Endothelial cell of umbilical vein (primary cell): ENCODE measurements at regions not wholly inside any gene's neighbourhood (a gene's known extent, or its start where the extent isn't known, plus 50 kb on each side); places are given as distances from the start of the nearest gene placed in this dataset.

Source experiments
- BruUV-seq: library from RNA; stranded (reverse); fragments of 400-500 nt; replicated peaks from 2 replicates; lab custom pipeline; 2021; lab: Mats Ljungman, UMichigan
- CTCF ChIA-PET: fragments of 300-600, 350-600 bp; sonication (Branson Sonifier 250); formaldehyde crosslinking; loops from one replicate; lab custom pipeline; 2021; ENCODE audit warnings: antibody characterized with exemption, inconsistent platforms; lab: Charles Lee
- POLR2A ChIA-PET: fragments of 300-600, 350-600 bp; sonication (Branson Sonifier 250); formaldehyde crosslinking; loops from one replicate; lab custom pipeline; 2021; ENCODE audit warnings: antibody characterized with exemption, inconsistent platforms; lab: Charles Lee
- DNase-seq: peaks from one replicate; pipeline ENCODE4 v3.0.0-alpha.2; 2011; ENCODE audit warnings: low read depth, low spot score
- FAIRE-seq: peaks from 2 replicates; lab custom pipeline; 2011; peaks lifted over from hg19 to GRCh38; lab: Jason Lieb, UNC
- H2AFZ ChIP-seq: 2 replicates; pipeline ENCODE4 v1.6.0; 2012; ENCODE audit warnings: low read depth, low read length, control low read depth, inconsistent platforms
- H3K27ac ChIP-seq: 2 replicates; pipeline ENCODE4 v1.5.1; 2011; ENCODE audit warnings: low read depth, mild to moderate bottlenecking, control low read depth, low read length, moderate library complexity; ENCODE audit not compliant: insufficient read depth
- H3K27me3 ChIP-seq, 2 experiments: 2 replicates each; pipeline versions ENCODE4 v1.6.0 to v1.6.1; 2011; ENCODE audit warnings: low read length in 2 of 2, mixed read lengths in 1 of 2; ENCODE audit not compliant: control insufficient read depth in 2 of 2, insufficient read depth in 2 of 2
- H3K36me3 ChIP-seq, 2 experiments: 2 replicates in 1 of 2; 3 replicates in 1 of 2; pipeline ENCODE4 v1.5.1; 2011; ENCODE audit warnings: low read length in 2 of 2, mild to moderate bottlenecking in 1 of 2, moderate library complexity in 1 of 2; ENCODE audit not compliant: control insufficient read depth in 2 of 2, insufficient read depth in 2 of 2; ENCODE audit errors: extremely low read depth in 1 of 2
- H3K4me1 ChIP-seq: 3 replicates; pipeline ENCODE4 v1.5.1; 2011; ENCODE audit warnings: mild to moderate bottlenecking, low read length; ENCODE audit not compliant: control insufficient read depth, insufficient read depth; ENCODE audit errors: extremely low read depth
- H3K4me2 ChIP-seq: 2 replicates; pipeline ENCODE4 v1.6.1; 2011; ENCODE audit warnings: low read length, control low read depth, mixed read lengths; ENCODE audit not compliant: insufficient read depth
- H3K4me3 ChIP-seq, 3 experiments: fragments of 200-600 bp in 1 of 3; sonication (generic), shearing (Covaris generic) in 1 of 3; replicated peaks in 1 of 3; 2 replicates each; pipeline ENCODE4 v1.5.1; 2011 to 2016; ENCODE audit warnings: control low read depth in 3 of 3, low read length in 3 of 3, mild to moderate bottlenecking in 2 of 3, inconsistent platforms in 1 of 3, low read depth in 1 of 3, moderate library complexity in 1 of 3; ENCODE audit not compliant: insufficient read depth in 1 of 3
- H3K79me2 ChIP-seq: 2 replicates; pipeline ENCODE4 v1.6.0; 2012; ENCODE audit warnings: low read length, inconsistent platforms; ENCODE audit not compliant: control insufficient read depth, insufficient read depth
- H3K9ac ChIP-seq: replicated peaks from 2 replicates; pipeline ENCODE3; 2011; ENCODE audit warnings: low read length, control low read depth; ENCODE audit not compliant: insufficient read depth; ENCODE audit errors: extremely low read depth
- H3K9me1 ChIP-seq: replicated peaks from 3 replicates; pipeline ENCODE4 v1.6.0; 2011; ENCODE audit warnings: mild to moderate bottlenecking, low read length; ENCODE audit not compliant: control insufficient read depth, insufficient read depth; ENCODE audit errors: extremely low read depth
- H3K9me3 ChIP-seq: replicated peaks from 2 replicates; pipeline ENCODE4 v1.5.1; 2012; ENCODE audit warnings: low read length, inconsistent platforms; ENCODE audit not compliant: control insufficient read depth, insufficient read depth
- H4K20me1 ChIP-seq: replicated peaks from 2 replicates; pipeline ENCODE3; 2011; ENCODE audit warnings: mild to moderate bottlenecking, low read length; ENCODE audit not compliant: control insufficient read depth, insufficient read depth; ENCODE audit errors: extremely low read depth
- EZH2 ChIP-seq: IDR thresholded peaks from 2 replicates; pipeline ENCODE4 v1.6.1; 2012; ENCODE audit warnings: borderline replicate concordance, low read depth, mild to moderate bottlenecking, moderate library complexity, low read length, inconsistent platforms; ENCODE audit not compliant: severe bottlenecking
- FOS ChIP-seq: IDR thresholded peaks from 2 replicates; pipeline ENCODE4 v1.6.1; 2011; ENCODE audit warnings: mild to moderate bottlenecking, low read length, moderate library complexity, borderline replicate concordance; ENCODE audit not compliant: insufficient read depth
- GATA2 ChIP-seq: IDR thresholded peaks from 2 replicates; pipeline ENCODE4 v1.7.0; 2011; ENCODE audit warnings: low read depth, mild to moderate bottlenecking, moderate library complexity, mixed read lengths, low read length; ENCODE audit not compliant: insufficient read length, insufficient read depth
- MAX ChIP-seq: IDR thresholded peaks from 2 replicates; pipeline ENCODE4 v1.6.1; 2011; ENCODE audit not compliant: insufficient read depth, insufficient read length
- MYC ChIP-seq: IDR thresholded peaks from one replicate; pipeline ENCODE4 v1.6.1; 2011; ENCODE audit warnings: mild to moderate bottlenecking, low read depth, low read length
- POLR2A ChIP-seq: IDR thresholded peaks from 2 replicates; pipeline ENCODE4 v1.6.1; 2012; ENCODE audit warnings: low read depth, mild to moderate bottlenecking, control low read depth, low read length
- POLR2AphosphoS5 ChIP-seq: IDR thresholded peaks from 2 replicates; pipeline ENCODE4 v1.6.1; 2012; ENCODE audit warnings: low read depth, mild to moderate bottlenecking, control low read depth, low read length, moderate library complexity; ENCODE audit not compliant: insufficient read depth
- dilution Hi-C: fragments of 300-500 bp; cut with MboI; formaldehyde crosslinking; loops from one replicate; pipeline ENCODE4 v1.15.0; 2019; ENCODE audit warnings: low sequenced_read_pairs; ENCODE audit not compliant: extremely low pct_ligation_motif_present
- intact Hi-C: fragments of 100-400 bp; cut with micrococcal nuclease; formaldehyde crosslinking; loops from one replicate; pipeline ENCODE4 v1.10.0; 2022

DNA sequence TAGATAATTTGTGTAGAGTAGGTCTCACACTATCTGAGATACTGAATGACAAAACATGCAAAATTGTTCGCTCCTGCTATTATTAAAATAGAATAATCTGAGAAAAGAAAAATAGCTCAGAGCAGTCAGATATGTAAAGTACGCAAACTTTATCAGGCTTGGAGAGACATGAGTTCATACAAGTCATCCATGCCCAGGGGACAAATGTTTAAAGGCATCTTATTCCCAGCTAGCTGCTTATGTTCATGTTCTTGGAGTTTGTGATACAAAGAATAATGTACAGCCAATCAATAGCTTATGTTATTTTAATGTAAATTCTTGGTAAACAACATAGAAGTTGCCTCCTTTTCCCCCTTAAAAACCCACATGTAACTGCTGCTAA is 69.4 kb upstream of the USP25 start:
- FAIRE-seq (no peak), DNase-seq (no peak)
- H3K27ac ChIP-seq = no peak overlapping the region
- H3K36me3 ChIP-seq = no peaks in the 10 kb centered on the region
- intact Hi-C loops = loop anchor here (5.0 kb wide), 1 partner anchor 1952 kb away; the partner anchor contains the start of gene BTG3
- H3K9me1 ChIP-seq = no peaks in the 10 kb centered on the region
- no peaks in the 10 kb centered on the region for H3K27me3 ChIP-seq
- dilution Hi-C loops = no loop called here
- no peak overlapping the region for H3K9ac ChIP-seq
- no peaks in the 10 kb centered on the region for H3K9me3 ChIP-seq
- no peak overlapping the region for H3K4me3 ChIP-seq
- ChIA-PET POLR2A (no interaction called here), CTCF (interaction anchor here (2.5 kb wide), 1 partner anchor 11 kb away, joined by 7 read pairs; no protein-coding TSS in a partner anchor)
- H3K4me2 ChIP-seq = no peak overlapping the region
- BruUV-seq = no TSS peak
- TF ChIP-seq GATA2 = no peak
- TF ChIP-seq POLR2A = no peak
- no peak for TF ChIP-seq EZH2
- no peak for TF ChIP-seq FOS
- no peak for TF ChIP-seq MAX
- TF ChIP-seq POLR2AphosphoS5 = no peak
- TF ChIP-seq MYC = no peak
- no peak overlapping the region for H2AFZ ChIP-seq
- no peaks in the 10 kb centered on the region for H3K79me2 ChIP-seq
- no peaks in the 10 kb centered on the region for H3K4me1 ChIP-seq
- H4K20me1 ChIP-seq = no peaks in the 10 kb centered on the region

- dilution Hi-C loops = no loop called here
- H4K20me1 ChIP-seq = no peaks in the 10 kb centered on the region
- BruUV-seq = no TSS peak
- H2AFZ ChIP-seq = no peak overlapping the region
- DNase-seq = no peak
- FAIRE-seq = no peak
- CTCF ChIA-PET = no interaction called here
- H3K4me2 ChIP-seq = no peak overlapping the region
- H3K79me2 ChIP-seq = no peaks in the 10 kb centered on the region
- no peaks in the 10 kb centered on the region for H3K9me3 ChIP-seq
- POLR2A ChIA-PET = no interaction called here
- intact Hi-C loops = no loop called here
- no peaks in the 10 kb centered on the region for H3K4me1 ChIP-seq
- no peak overlapping the region for H3K27ac ChIP-seq
- H3K9ac ChIP-seq = no peak overlapping the region
- no peak for TF ChIP-seq EZH2
- no peak for TF ChIP-seq GATA2
- no peak overlapping the region for H3K4me3 ChIP-seq
- H3K36me3 ChIP-seq = no peaks in the 10 kb centered on the region
- no peaks in the 10 kb centered on the region for H3K27me3 ChIP-seq
- H3K9me1 ChIP-seq = no peaks in the 10 kb centered on the region
Measured at GRCh38 chr21:15667010-15667409, 62.8 kb upstream of the USP25 start.
